H1 (cell line): ENCODE measurements at regions not wholly inside any gene's neighbourhood (a gene's known extent, or its start where the extent isn't known, plus 50 kb on each side); places are given as distances from the start of the nearest gene placed in this dataset.

Experiments
- CEBPB ChIP-seq: IDR thresholded peaks from 2 replicates; pipeline ENCODE4 v1.6.1; 2012; ENCODE audit warnings: low read depth, low read length
- CTCF ChIP-seq, 3 experiments: IDR thresholded peaks; 1 replicate in 2 of 3; 2 replicates in 1 of 3; pipeline versions ENCODE4 v1.5.1 to v1.6.1; 2011; ENCODE audit warnings: low read length in 3 of 3, mild to moderate bottlenecking in 3 of 3, inconsistent platforms in 2 of 3, low read depth in 1 of 3, moderate library complexity in 1 of 3; ENCODE audit not compliant: insufficient read depth in 1 of 3; ENCODE audit errors: control extremely low read depth in 1 of 3
- EGR1 ChIP-seq: IDR thresholded peaks from 2 replicates; pipeline ENCODE4 v1.6.1; 2011; ENCODE audit warnings: low read depth, low read length, borderline replicate concordance
- EZH2 ChIP-seq: fragments of 200-600 bp; sonication (generic); IDR thresholded peaks from 2 replicates; pipeline ENCODE4 v1.7.1; 2012; ENCODE audit warnings: low read depth, mild to moderate bottlenecking, moderate library complexity, low read length, inconsistent platforms; ENCODE audit not compliant: severe bottlenecking
- JUND ChIP-seq: IDR thresholded peaks from 2 replicates; pipeline ENCODE4 v1.6.1; 2011; ENCODE audit warnings: mild to moderate bottlenecking, improper control_type of control experiment, low read length
- MAFK ChIP-seq: IDR thresholded peaks from 2 replicates; pipeline ENCODE4 v1.6.1; 2012; ENCODE audit warnings: low read depth, mild to moderate bottlenecking, improper control_type of control experiment, low read length
- RAD21 ChIP-seq, 2 experiments: IDR thresholded peaks in 1 of 2; conservative IDR thresholded peaks in 1 of 2; 2 replicates each; pipeline ENCODE4 v1.6.1; 2011; ENCODE audit warnings: low read depth in 2 of 2, low read length in 2 of 2, improper control_type of control experiment in 1 of 2, inconsistent platforms in 1 of 2, mild to moderate bottlenecking in 1 of 2, moderate library complexity in 1 of 2
- SIN3A ChIP-seq, 2 experiments: IDR thresholded peaks in 1 of 2; conservative IDR thresholded peaks in 1 of 2; 2 replicates each; pipeline ENCODE4 v1.6.1; 2011 to 2012; ENCODE audit warnings: low read length in 2 of 2, improper control_type of control experiment in 1 of 2, low read depth in 1 of 2, mild to moderate bottlenecking in 1 of 2
- SUZ12 ChIP-seq: fragments of 200-600 bp; sonication (generic); IDR thresholded peaks from 2 replicates; pipeline ENCODE4 v1.6.1; 2012; ENCODE audit warnings: mild to moderate bottlenecking, inconsistent platforms, low read length, moderate library complexity, mixed read lengths
- ZNF274 ChIP-seq: IDR thresholded peaks from 2 replicates; pipeline ENCODE4 v1.7.0; 2012; ENCODE audit warnings: low read length, borderline replicate concordance; ENCODE audit errors: extremely low read depth

- no peak for TF ChIP-seq JUND
- TF ChIP-seq CTCF (IDR thresholded peaks at IDR 0.05; ENCODE audit: control extremely low read depth in 1 of 3, insufficient read depth in 1 of 3, low read depth in 1 of 3, low read length in 3 of 3) = no peak
- no peak for TF ChIP-seq SIN3A (conservative IDR thresholded peaks at IDR 0.05 in 1 of 2, IDR thresholded peaks at IDR 0.05 in 1 of 2; ENCODE audit: low read depth in 1 of 2, low read length in 2 of 2)
- TF ChIP-seq EGR1 = no peak
- no peak for TF ChIP-seq CEBPB
- TF ChIP-seq EZH2 = no peak
- TF ChIP-seq SUZ12 = no peak
- TF ChIP-seq ZNF274 = no peak
- no peak for TF ChIP-seq MAFK
- TF ChIP-seq RAD21 (IDR thresholded peaks at IDR 0.05 in 1 of 2, conservative IDR thresholded peaks at IDR 0.05 in 1 of 2; ENCODE audit: low read depth in 2 of 2, low read length in 2 of 2) = no peak; a peak in 1 of 4 replicates
Measured at GRCh38 chr6:14873781-14874441, 372.0 kb upstream of the JARID2 start.
